Choroid plexus epithelial cell (primary cell): ENCODE measurements at regions not wholly inside any gene's neighbourhood (a gene's known extent, or its start where the extent isn't known, plus 50 kb on each side); places are given as distances from the start of the nearest gene placed in this dataset.
"Not testable (repeated sequence)": the region's sequence is repeated elsewhere in the genome, so short reads cannot be mapped to it uniquely, and the experiment has no call there.

ENCODE experiments used
- DNase-seq: peaks from one replicate; pipeline ENCODE4 v3.0.0-alpha.2; 2010; ENCODE audit warnings: low read depth
- H3K4me3 ChIP-seq: 2 replicates; pipeline ENCODE4 v1.5.1; 2011; ENCODE audit warnings: low read depth, mild to moderate bottlenecking, control low read depth, low read length, moderate library complexity
- CTCF ChIP-seq: conservative IDR thresholded peaks from 2 replicates; pipeline ENCODE4 v1.5.1; 2011; ENCODE audit warnings: low read depth, mild to moderate bottlenecking, control low read depth, inconsistent platforms, low read length, moderate library complexity

DNA sequence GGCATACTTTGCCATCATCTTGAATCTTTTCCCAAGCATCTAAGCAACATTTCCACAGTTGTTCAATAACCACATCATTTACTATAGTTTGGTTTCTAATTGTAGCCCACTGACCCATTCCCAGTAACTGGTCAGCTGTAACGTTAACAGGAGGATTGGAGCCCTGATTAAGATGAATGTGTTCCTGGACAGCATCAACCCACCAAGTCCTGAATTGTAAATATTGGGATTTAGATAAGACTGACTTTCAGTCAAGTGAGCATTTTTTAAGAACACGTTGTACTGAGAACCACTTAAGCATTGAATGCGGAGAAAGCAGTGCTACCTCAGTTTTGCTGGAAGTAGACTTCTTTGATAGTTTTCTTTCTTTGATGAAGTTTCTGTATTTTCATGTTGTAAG lies 53.3 kb upstream of the ARL4D start:
- DNase-seq, H3K4me3 ChIP-seq: not testable (repeated sequence)

DNA sequence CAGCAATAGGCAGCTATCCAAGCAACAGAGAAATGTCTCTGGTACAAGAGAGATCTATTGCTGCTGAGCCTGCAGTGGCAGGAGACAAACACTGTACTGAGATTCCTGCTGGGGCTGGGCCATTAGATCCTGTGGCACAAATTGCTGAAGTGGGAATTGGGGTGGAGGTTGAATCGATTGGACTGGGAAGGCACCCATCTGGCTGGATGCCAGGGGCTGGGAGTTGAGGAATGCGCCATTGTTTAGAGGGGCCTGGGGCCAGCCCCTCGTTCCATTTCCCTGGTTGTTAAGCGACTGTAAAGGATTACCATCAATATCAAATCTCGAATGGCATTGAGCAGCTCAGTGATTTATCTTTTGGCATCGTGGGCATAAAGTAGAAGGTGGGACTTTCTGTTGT lies 54.1 kb upstream of the ARL4D start:
- DNase-seq: no peak
- no peak for TF ChIP-seq CTCF
- H3K4me3 ChIP-seq: no peak overlapping the region

DNA sequence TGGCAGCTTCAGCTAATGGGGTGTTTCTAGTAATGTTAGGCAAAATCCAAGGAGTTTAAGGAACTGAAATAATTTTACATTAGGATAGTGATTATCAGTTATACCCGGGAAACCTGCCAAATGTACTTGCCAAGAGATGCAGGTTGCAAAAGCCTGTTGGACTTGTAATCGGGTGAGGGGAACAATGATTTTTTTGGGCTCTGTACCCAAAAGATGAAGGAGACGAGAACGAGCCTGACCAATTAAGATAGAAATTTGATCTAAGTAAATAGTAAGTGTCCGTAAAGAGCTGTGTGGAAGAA lies 56.3 kb upstream of the ARL4D start:
- H3K4me3 ChIP-seq: no peak overlapping the region
- TF ChIP-seq CTCF: no peak
- no peak for DNase-seq

GRCh38 chr17:43341715-43342588 lies 56.8 kb upstream of the ARL4D start:
- no peak overlapping the region for H3K4me3 ChIP-seq
- TF ChIP-seq CTCF: no peak
- peak; percentile 56 for DNase-seq

DNA sequence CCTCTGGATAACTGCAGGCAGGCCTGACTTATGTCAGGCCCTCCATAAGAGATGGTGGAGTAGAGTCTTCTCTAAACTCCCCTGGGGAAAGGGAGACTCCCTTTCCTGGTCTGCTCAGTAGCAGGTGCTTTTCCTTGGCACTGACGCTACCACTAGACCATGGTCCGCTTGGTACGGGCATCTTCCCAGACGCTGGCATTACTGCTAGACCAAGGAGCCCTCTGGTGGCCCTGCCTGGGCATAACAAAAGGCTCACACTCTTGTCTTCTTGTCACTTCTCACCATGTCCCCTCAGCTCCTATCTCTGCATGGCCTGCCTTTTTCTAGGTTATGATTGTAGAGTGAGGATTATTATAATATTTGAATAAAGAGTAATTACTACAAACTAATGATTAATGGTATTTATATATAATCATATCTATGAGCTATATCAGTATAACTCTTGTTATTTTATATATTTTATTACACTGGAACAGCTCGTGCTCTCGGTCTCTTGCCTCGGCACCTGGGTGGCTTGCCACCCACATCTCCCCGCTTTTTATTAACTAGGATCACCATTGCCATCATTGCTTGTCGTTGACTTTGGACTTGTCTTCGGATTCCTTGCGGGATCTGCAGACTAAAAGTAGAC lies 59.8 kb upstream of the ARL4D start:
- TF ChIP-seq CTCF: peak; percentile 75
- H3K4me3 ChIP-seq: no peak overlapping the region
- DNase-seq: peak; percentile 48

DNA sequence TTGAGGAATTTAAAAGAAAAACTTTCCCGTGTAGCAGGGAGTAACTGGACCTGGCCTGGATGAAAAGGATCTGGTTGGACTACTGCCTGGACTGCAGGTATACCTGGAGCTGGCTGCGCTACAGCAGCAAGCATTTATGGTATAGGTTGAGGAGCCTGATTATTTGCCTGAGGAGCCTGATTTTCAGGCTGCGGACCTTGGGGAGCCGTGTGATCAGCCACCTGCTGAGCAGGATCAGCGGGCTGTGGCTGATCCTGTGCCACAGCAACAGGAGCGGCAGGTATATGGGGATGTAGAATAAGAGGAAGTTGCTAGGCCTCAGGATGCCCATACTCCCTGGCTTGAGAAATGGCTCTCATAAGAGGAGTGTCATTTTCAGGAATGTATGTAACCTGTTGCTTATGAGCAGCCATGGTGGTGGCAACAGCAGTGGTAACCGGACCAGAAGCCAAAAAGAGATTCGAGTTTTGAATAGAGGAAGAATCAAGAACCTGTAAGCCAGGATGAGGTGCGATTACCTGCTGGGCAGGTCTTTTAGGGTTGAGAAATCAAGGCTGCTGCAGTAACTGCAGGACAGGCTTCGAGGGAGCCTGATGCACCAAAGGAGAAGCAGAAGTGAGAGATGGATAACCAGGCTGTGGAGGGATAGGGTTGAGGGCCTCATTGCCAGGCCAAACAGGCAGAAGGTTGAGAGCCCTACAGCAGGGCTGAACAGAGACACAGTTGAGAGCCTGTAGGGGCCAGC lies 60.9 kb upstream of the ARL4D start:
- TF ChIP-seq CTCF: no peak
- no peak for DNase-seq

DNA sequence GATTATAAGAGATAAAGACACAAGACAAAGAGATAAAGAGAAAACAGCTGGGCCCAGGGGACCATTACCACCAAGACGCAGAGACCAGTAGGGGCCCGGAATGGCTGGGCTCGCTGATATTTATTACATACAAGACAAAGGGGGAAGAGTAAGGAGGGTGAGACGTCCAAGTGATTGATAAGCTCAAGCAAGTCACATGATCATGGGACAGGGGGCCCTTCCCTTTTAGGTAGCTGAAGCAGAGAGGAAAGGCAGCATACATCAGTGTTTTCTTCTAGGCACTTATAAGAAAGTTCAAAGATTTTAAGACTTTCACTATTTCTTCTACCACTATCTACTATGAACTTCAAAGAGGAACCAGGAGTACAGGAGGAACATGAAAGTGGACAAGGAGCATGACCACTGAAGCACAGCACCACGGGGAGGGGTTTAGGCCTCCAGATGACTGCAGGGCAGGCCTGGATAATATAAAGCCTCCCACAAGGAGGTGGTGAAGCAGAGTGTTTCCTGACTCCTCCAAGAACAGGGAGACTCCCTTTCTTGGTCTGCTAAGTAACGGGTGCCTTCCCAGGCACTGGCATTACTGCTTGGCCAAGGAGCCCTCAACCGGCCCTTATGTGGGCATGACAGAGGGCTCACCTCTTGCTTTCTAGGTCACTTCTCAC lies 63.9 kb upstream of the ARL4D start:
- no peak for TF ChIP-seq CTCF
- H3K4me3 ChIP-seq: no peak overlapping the region
- no peak for DNase-seq

More for the DNA sequence above, 60.9 kb upstream of the ARL4D start:
- no peak overlapping the region for H3K4me3 ChIP-seq
